Aorta (tissue), 5 donors: ENCODE measurements at regions not wholly inside any gene's neighbourhood (a gene's known extent, or its start where the extent isn't known, plus 50 kb on each side); places are given as distances from the start of the nearest gene placed in this dataset.
"Not testable (repeated sequence)": the region's sequence is repeated elsewhere in the genome, so short reads cannot be mapped to it uniquely, and the experiment has no call there.

Experiments used
- ATAC-seq: fragments of 200-7000 bp; cut with Tn5 transposase; one replicate; pipeline ENCODE4 v1.9.1; 2022; ENCODE audit warnings: moderate library complexity; ENCODE audit not compliant: low FRiP score
- DNase-seq, 2 donors: peaks; one replicate each; pipeline ENCODE4 v3.0.0-alpha.2; 2020
- H3K27ac ChIP-seq, 2 donors: one replicate each; pipeline ENCODE4 v1.5.1; 2013; ENCODE audit warnings: low read length in 2 of 2, mild to moderate bottlenecking in 2 of 2, moderate library complexity in 2 of 2, control low read depth in 1 of 2, inconsistent platforms in 1 of 2, low read depth in 1 of 2
- H3K27me3 ChIP-seq, 2 donors: one replicate each; pipeline ENCODE4 v1.6.1; 2013; ENCODE audit warnings: control low read depth in 1 of 2, low read length in 1 of 2, mild to moderate bottlenecking in 1 of 2, moderate library complexity in 1 of 2; ENCODE audit not compliant: insufficient read depth in 2 of 2, control insufficient read depth in 1 of 2
- H3K36me3 ChIP-seq, 2 donors: one replicate each; pipeline ENCODE4 v1.6.1; 2013; ENCODE audit warnings: control low read depth in 1 of 2, low read length in 1 of 2, mild to moderate bottlenecking in 1 of 2; ENCODE audit not compliant: insufficient read depth in 2 of 2, control insufficient read depth in 1 of 2
- H3K4me1 ChIP-seq, 2 donors: one replicate each; pipeline ENCODE4 v1.6.1; 2013; ENCODE audit warnings: low read length in 2 of 2, control low read depth in 1 of 2, mild to moderate bottlenecking in 1 of 2, moderate library complexity in 1 of 2; ENCODE audit not compliant: insufficient read depth in 2 of 2, control insufficient read depth in 1 of 2
- H3K4me3 ChIP-seq, 2 donors: one replicate each; pipeline ENCODE4 v1.5.1; 2013; ENCODE audit warnings: low read length in 2 of 2, control low read depth in 1 of 2, mild to moderate bottlenecking in 1 of 2
- H3K9me3 ChIP-seq: one replicate; pipeline ENCODE4 v1.6.1; 2013; ENCODE audit warnings: mild to moderate bottlenecking, low read length; ENCODE audit not compliant: control insufficient read depth
- WGBS, 2 donors: extraction: QIAGEN DNeasy Blood & Tissue Kit; methylation state at CpG; one replicate each; pipeline ENCODE4 v1.1.7; 2013; 5-methylcytosine and 5-hydroxymethylcytosine counted together
- intact Hi-C, 2 donors: fragments of 100-400 bp; cut with DNase I; formaldehyde crosslinking; loops; one replicate each; pipeline versions ENCODE4 v1.14.2 to v1.15.0; 2022
- donor health status: healthy with polysubstance abuse.
- donor health status: Bipolar disorder and iron deficiency.
- donor health status: DM: no; HTN: no; CAD: no.
- donor health status: DM: no; HTN: no; CAD: no.
- donor health status: DM: yes; HTN: yes; CAD: no.

DNA sequence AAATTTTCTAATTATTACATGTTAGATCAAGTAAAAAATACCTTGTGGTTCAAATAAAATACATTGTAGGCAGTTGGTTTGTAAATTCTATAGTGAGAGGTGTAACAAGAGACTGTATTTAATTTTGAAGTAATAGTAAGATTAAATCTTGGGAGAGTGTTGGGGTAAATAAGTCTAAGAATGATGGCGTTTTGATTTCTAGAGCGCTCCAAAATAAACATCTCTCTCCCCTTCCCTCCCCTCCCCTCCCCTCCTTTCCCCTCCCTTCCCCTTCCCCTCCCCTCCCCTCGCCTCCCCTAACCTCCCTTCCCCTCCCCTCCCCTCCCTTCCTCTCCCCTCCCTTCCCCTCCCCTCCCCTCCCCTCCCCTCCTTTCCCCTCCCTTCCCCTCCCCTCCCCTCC lies 200.6 kb upstream of the EEF2KMT start:
- no peaks in the 10 kb centered on the region for H3K36me3 ChIP-seq
- DNase-seq (no peak), ATAC-seq (no peak)
- no peak overlapping the region for H3K27ac ChIP-seq
- 87 to 94% methylated on average over 2 of the region's 3 CpGs for WGBS, 2 donors
- H3K9me3 ChIP-seq = peaks cover 3% of the 10 kb centered on the region
- H3K27me3 ChIP-seq = no peaks in the 10 kb centered on the region
- H3K4me3 ChIP-seq = no peak overlapping the region
- H3K4me1 ChIP-seq = no peaks in the 10 kb centered on the region
- intact Hi-C loops = no loop called here

GRCh38 chr16:5296176-5296575 lies 198.6 kb upstream of the EEF2KMT start:
- WGBS, 2 donors = 60 to 61% methylated on average over 3 of the region's 3 CpGs
- DNase-seq = no peak
- ATAC-seq = no peak
- H3K4me3 ChIP-seq = no peak overlapping the region
- H3K27me3 ChIP-seq = no peaks in the 10 kb centered on the region
- no peaks in the 10 kb centered on the region for H3K36me3 ChIP-seq
- H3K27ac ChIP-seq = no peak overlapping the region
- H3K9me3 ChIP-seq = no peaks in the 10 kb centered on the region
- intact Hi-C loops = no loop called here
- no peaks in the 10 kb centered on the region for H3K4me1 ChIP-seq

- intact Hi-C loops, H3K27me3 ChIP-seq, ATAC-seq, DNase-seq, H3K4me1 ChIP-seq, H3K4me3 ChIP-seq, H3K36me3 ChIP-seq, H3K27ac ChIP-seq, H3K9me3 ChIP-seq: not testable (repeated sequence)
- 58 to 62% methylated on average over 8 of the region's 8 CpGs for WGBS, 2 donors
Measured at GRCh38 chr16:5295304-5295703, 197.7 kb upstream of the EEF2KMT start.

- DNase-seq, H3K36me3 ChIP-seq, H3K4me1 ChIP-seq, ATAC-seq, H3K9me3 ChIP-seq, H3K27me3 ChIP-seq, H3K4me3 ChIP-seq, H3K27ac ChIP-seq, intact Hi-C loops: not testable (repeated sequence)
- 92 to 95% methylated on average over 2 of the region's 2 CpGs for WGBS, 2 donors
Measured at GRCh38 chr16:5282152-5282551, 184.6 kb upstream of the EEF2KMT start.

DNA sequence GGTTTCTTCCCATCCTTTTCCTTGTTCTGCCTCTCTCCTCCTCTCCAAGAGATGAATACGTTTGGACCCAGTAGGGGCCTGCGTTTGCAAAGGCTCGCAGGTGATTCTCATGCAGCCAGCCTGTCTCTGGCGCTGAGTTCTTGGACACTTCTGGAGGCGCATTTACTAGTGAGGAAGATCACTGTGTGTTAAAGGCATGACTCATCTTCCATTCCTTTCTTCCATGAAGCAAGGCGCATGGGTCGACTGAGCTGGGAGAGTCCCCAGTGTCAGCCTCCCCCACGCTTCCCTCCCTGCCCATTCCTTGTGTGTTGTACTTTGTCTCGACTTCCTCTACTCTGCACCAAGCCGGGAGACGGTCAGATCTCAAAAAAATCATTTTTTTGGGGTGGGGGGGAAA lies 159.9 kb upstream of the EEF2KMT start:
- Histone ChIP-seq H3K36me3 (no peaks in the 10 kb centered on the region), H3K4me3 (no peak overlapping the region), H3K27ac (no peak overlapping the region), H3K4me1 (no peaks in the 10 kb centered on the region), H3K9me3 (peaks cover 2% of the 10 kb centered on the region), H3K27me3 (no peaks in the 10 kb centered on the region)
- DNase-seq (no peak), ATAC-seq (no peak)
- intact Hi-C loops = no loop called here
- 62 to 73% methylated on average over 11 of the region's 11 CpGs for WGBS, 2 donors

DNA sequence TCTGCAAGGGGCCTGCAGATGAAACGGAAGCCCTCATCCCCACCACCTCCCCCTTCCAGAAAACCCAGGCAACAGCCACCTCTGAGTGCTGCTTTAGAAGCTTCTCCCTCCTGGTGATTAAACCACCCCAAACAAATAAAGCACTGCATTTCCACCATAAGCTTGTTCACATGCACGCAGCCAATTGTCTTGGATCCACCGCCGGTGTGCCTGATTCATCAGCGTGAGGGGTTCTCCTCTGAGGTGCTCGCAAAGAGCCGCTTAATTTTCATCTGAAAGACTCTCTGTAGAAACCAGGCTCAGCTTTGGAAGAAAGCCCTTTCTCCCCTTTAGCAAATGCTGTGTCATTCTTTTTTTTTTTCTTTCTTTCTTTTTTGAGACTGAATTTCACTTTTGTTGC lies 155.2 kb upstream of the EEF2KMT start:
- Histone ChIP-seq H3K4me1 (no peaks in the 10 kb centered on the region), H3K4me3 (no peak overlapping the region), H3K36me3 (no peaks in the 10 kb centered on the region), H3K9me3 (peaks cover 2% of the 10 kb centered on the region), H3K27ac (no peak overlapping the region), H3K27me3 (no peaks in the 10 kb centered on the region)
- intact Hi-C loops = no loop called here
- ATAC-seq (no peak), DNase-seq (no peak)
- WGBS, 2 donors = 27 to 29% methylated on average over 7 of the region's 7 CpGs

DNA sequence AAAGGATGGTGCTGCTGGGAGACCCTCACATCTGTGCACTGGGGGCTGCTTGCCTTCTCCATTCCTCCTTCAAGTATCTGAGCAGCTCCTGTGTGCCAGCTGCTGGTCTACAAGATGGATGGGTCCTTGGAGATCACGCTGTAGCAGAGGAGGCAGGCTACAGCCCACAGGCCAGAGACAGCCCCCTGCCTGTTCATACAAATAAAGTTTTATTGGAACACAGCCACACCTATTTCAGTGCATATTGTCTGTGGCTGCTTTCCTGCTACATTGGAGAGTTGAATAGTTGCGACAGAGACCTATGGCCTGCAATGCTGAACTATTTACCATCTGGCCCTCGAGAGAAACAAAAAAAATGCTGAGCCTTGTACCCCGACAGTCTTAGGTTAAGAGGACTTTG lies 149.8 kb upstream of the EEF2KMT start:
- 57% methylated on average over 4 of the region's 4 CpGs for WGBS, 2 donors
- H3K36me3 ChIP-seq, ATAC-seq, H3K4me3 ChIP-seq, DNase-seq, H3K27me3 ChIP-seq, intact Hi-C loops, H3K27ac ChIP-seq, H3K4me1 ChIP-seq, H3K9me3 ChIP-seq: not testable (repeated sequence)

- ATAC-seq, H3K27me3 ChIP-seq, H3K4me1 ChIP-seq, H3K9me3 ChIP-seq, H3K4me3 ChIP-seq, H3K36me3 ChIP-seq, intact Hi-C loops, H3K27ac ChIP-seq, DNase-seq: not testable (repeated sequence)
- WGBS, 2 donors = 0 to 3% methylated on average over 6 to 16 of the region's 18 CpGs
Measured at GRCh38 chr16:5240278-5240626, 142.7 kb upstream of the EEF2KMT start.

DNA sequence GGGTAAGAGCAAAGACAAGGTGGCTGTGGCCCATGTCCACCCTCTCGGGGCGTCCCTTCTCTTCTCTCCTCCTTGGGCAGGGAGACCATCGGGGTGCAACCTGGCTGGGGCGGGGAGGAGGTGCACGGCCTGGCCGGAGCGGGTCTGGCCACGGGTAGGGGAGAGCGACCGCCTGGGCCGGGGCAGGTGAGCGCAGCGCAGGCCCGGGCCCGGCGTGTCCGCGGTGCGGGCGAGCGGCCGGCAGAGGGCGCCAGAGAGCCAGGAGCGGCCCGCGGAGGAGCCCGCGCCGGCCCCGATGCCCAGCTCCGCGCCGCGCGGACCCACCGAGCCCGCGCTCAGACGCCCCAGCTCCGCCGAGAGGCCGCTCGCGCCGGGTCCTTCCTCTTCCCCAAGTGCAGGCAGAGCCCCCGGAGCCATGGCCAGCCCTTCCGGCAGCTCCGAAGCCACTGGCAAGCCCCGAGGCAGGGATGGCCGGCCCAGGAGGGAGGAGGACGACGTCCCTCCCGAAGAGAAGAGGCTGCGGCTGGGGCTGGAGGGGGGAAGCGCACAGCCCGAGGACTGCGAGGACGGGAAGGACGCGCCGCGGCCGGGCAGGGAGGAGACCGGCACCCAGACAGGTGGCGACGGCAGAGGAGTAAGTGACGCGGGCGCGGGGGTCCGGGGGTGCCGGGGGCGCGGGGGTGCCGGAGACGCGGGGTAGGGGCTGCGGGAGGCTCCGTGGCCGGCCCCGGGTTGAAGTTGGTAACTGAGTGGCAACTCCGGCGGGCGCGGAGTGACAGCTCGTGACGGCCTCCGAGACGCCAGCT lies 142.1 kb upstream of the EEF2KMT start:
- not testable (repeated sequence) for H3K4me3 ChIP-seq, H3K27ac ChIP-seq, H3K9me3 ChIP-seq, ATAC-seq, H3K36me3 ChIP-seq, H3K4me1 ChIP-seq, H3K27me3 ChIP-seq
- DNase-seq = peak; percentile 44 to 78
- WGBS, 2 donors = 1 to 3% methylated on average over 32 to 86 of the region's 89 CpGs
- intact Hi-C loops = loop anchor here (5.0 to 10.0 kb wide), 3 partner anchors 375 to 1405 kb away; no protein-coding TSS in a partner anchor
